HCT116 (cell line): ENCODE measurements at regions not wholly inside any gene's neighbourhood (a gene's known extent, or its start where the extent isn't known, plus 50 kb on each side); places are given as distances from the start of the nearest gene placed in this dataset.
A peak's percentile ranks its signal among the peaks of the same experiment; 100 is the strongest.

Experiments used
- ATAC-seq: fragments of 200-7000 bp; cut with Tn5 transposase; 2 replicates; pipeline ENCODE4 v1.9.1; 2020; ENCODE audit warnings: mild to moderate bottlenecking, moderate library complexity
- BruUV-seq: library from RNA; stranded (reverse); fragments of 400-500 nt; replicated peaks from 2 replicates; lab custom pipeline; 2021; lab: Mats Ljungman, UMichigan
- CTCF ChIA-PET: fragments of 300-600 bp; sonication (Branson Sonifier 250); formaldehyde crosslinking; loops from one replicate; lab custom pipeline; 2021; ENCODE audit warnings: antibody characterized with exemption; lab: Charles Lee
- POLR2A ChIA-PET: fragments of 300-600, 350-600 bp; sonication (Branson Sonifier 250); formaldehyde crosslinking; loops from one replicate; lab custom pipeline; 2021; ENCODE audit warnings: antibody characterized with exemption; lab: Charles Lee
- RAD21 ChIA-PET, 2 experiments: fragments of 300-600 bp; sonication (Branson Sonifier 250); formaldehyde crosslinking; loops; one replicate each; lab custom pipeline; 2023; ENCODE audit warnings: low total read pairs in 2 of 2; ENCODE audit not compliant: uncharacterized antibody in 2 of 2, unreplicated experiment in 2 of 2, low non-redundant PET in 1 of 2; lab: Charles Lee
- DNase-seq: peaks from one replicate; pipeline ENCODE4 v3.0.0-alpha.2; 2010; ENCODE audit warnings: low read depth, low spot score
- H2AFZ ChIP-seq: fragments of 200-600 bp; shearing (Covaris generic), sonication (generic); 2 replicates; pipeline ENCODE4 v1.6.1; 2017; ENCODE audit warnings: low read depth, mixed run types, mixed read lengths, antibody characterized with exemption, low read length; ENCODE audit not compliant: poor library complexity, severe bottlenecking
- H3K27ac ChIP-seq: 2 replicates; pipeline ENCODE4 v1.5.1; 2012; ENCODE audit warnings: low read depth, low read length
- H3K27me3 ChIP-seq: fragments of 200-600 bp; sonication (generic); 2 replicates; pipeline ENCODE4 v1.6.1; 2016; ENCODE audit warnings: mixed run types, low read length, mixed read lengths; ENCODE audit not compliant: insufficient read depth
- H3K36me3 ChIP-seq, 2 experiments: fragments of 200-500 bp in 1 of 2; fragments of 200-600 bp in 1 of 2; sonication (Bioruptor generic) in 1 of 2; sonication (generic) in 1 of 2; 2 replicates each; pipeline versions ENCODE4 v1.5.1 to v1.6.1; 2014 to 2016; ENCODE audit warnings: low read length in 2 of 2, inconsistent platforms in 1 of 2, mixed read lengths in 1 of 2, mixed run types in 1 of 2; ENCODE audit not compliant: insufficient read depth in 2 of 2, control insufficient read depth in 1 of 2
- H3K4me1 ChIP-seq, 2 experiments: fragments of 200-600 bp in 1 of 2; sonication (generic) in 1 of 2; 2 replicates each; pipeline versions ENCODE4 v1.5.1 to v1.6.1; 2012 to 2017; ENCODE audit warnings: low read length in 2 of 2, inconsistent platforms in 1 of 2, mild to moderate bottlenecking in 1 of 2, mixed read lengths in 1 of 2, mixed run types in 1 of 2, moderate library complexity in 1 of 2; ENCODE audit not compliant: insufficient read depth in 2 of 2, control insufficient read depth in 1 of 2
- H3K4me2 ChIP-seq: fragments of 200-600 bp; sonication (generic); 2 replicates; pipeline ENCODE4 v1.6.1; 2017; ENCODE audit warnings: mixed run types, low read length, mixed read lengths
- H3K4me3 ChIP-seq, 2 experiments: fragments of 200-600 bp in 1 of 2; sonication (generic) in 1 of 2; replicated peaks in 1 of 2; 2 replicates each; pipeline ENCODE4 v1.5.1; 2011 to 2016; ENCODE audit warnings: low read length in 2 of 2, control low read depth in 1 of 2, low read depth in 1 of 2, mild to moderate bottlenecking in 1 of 2, mixed read lengths in 1 of 2, mixed run types in 1 of 2
- H3K79me2 ChIP-seq: fragments of 200-600 bp; sonication (generic); 2 replicates; pipeline ENCODE4 v1.6.1; 2017; ENCODE audit warnings: mild to moderate bottlenecking, mixed run types, low read length, moderate library complexity, mixed read lengths; ENCODE audit not compliant: insufficient read depth
- H3K9ac ChIP-seq: fragments of 200-600 bp; sonication (generic); 2 replicates; pipeline ENCODE4 v1.6.1; 2016; ENCODE audit warnings: low read length, mixed read lengths
- H3K9me2 ChIP-seq: fragments of 200-600 bp; sonication (generic), shearing (Covaris generic); 2 replicates; pipeline ENCODE4 v1.6.1; 2017; ENCODE audit warnings: mixed run types, mild to moderate bottlenecking, moderate library complexity; ENCODE audit not compliant: insufficient read depth
- H3K9me3 ChIP-seq, 2 experiments: fragments of 200-500 bp in 1 of 2; fragments of 200-600 bp in 1 of 2; sonication (Bioruptor generic) in 1 of 2; sonication (generic) in 1 of 2; 2 replicates each; pipeline ENCODE4 v1.6.1; 2014 to 2017; ENCODE audit warnings: low read length in 2 of 2, mixed read lengths in 2 of 2, inconsistent platforms in 1 of 2, low read depth in 1 of 2, mild to moderate bottlenecking in 1 of 2, mixed run types in 1 of 2, moderate library complexity in 1 of 2; ENCODE audit not compliant: control insufficient read depth in 1 of 2, insufficient read depth in 1 of 2
- H4K20me1 ChIP-seq: fragments of 200-600 bp; sonication (generic), shearing (Covaris generic); 2 replicates; pipeline ENCODE4 v1.6.1; 2017; ENCODE audit warnings: mixed run types, mild to moderate bottlenecking, moderate library complexity; ENCODE audit not compliant: insufficient read depth
- CBX3 ChIP-seq: IDR thresholded peaks from 2 replicates; pipeline ENCODE4 v1.6.1; 2012; ENCODE audit warnings: low read depth
- EGR1 ChIP-seq: IDR thresholded peaks from 2 replicates; pipeline ENCODE4 v1.6.1; 2012; ENCODE audit warnings: low read depth
- ELF1 ChIP-seq: IDR thresholded peaks from 2 replicates; pipeline ENCODE4 v1.6.1; 2012; ENCODE audit warnings: low read depth, borderline replicate concordance
- EZH2 ChIP-seq: fragments of 200-600 bp; sonication (generic); IDR thresholded peaks from 2 replicates; pipeline ENCODE4 v1.6.1; 2017; ENCODE audit warnings: antibody characterized with exemption, mixed run types
- EZH2phosphoT487 ChIP-seq: fragments of 200-600 bp; IDR thresholded peaks from 2 replicates; pipeline ENCODE4 v1.6.1; 2018; ENCODE audit warnings: antibody characterized with exemption, borderline replicate concordance
- FOSL1 ChIP-seq: IDR thresholded peaks from 2 replicates; pipeline ENCODE4 v1.6.1; 2012; ENCODE audit warnings: low read depth
- POLR2AphosphoS5 ChIP-seq: IDR thresholded peaks from 2 replicates; pipeline ENCODE4 v1.6.1; 2011; ENCODE audit warnings: mild to moderate bottlenecking, low read depth, low read length, moderate library complexity
- SIN3A ChIP-seq: IDR thresholded peaks from 2 replicates; pipeline ENCODE4 v1.6.1; 2012; ENCODE audit warnings: low read depth
- SRF ChIP-seq: IDR thresholded peaks from 2 replicates; pipeline ENCODE4 v1.6.1; 2012; ENCODE audit warnings: low read depth
- YY1 ChIP-seq: IDR thresholded peaks from 2 replicates; pipeline ENCODE4 v1.6.1; 2011; ENCODE audit warnings: low read length, low read depth, moderate library complexity, mild to moderate bottlenecking; ENCODE audit not compliant: insufficient replicate concordance; ENCODE audit errors: extremely low read depth
- ZNF274 ChIP-seq: fragments of 200-500 bp; sonication (Bioruptor generic); IDR thresholded peaks from 2 replicates; pipeline ENCODE4 v1.6.1; 2014; ENCODE audit warnings: mild to moderate bottlenecking, low read depth, low read length, inconsistent platforms
- intact Hi-C: fragments of 100-400 bp; cut with micrococcal nuclease; formaldehyde crosslinking; loops from 2 replicates; pipeline ENCODE4 v1.10.0; 2022
- TF ChIP-seq, protein P1 (sequence below): IDR thresholded peaks from 2 replicates; pipeline ENCODE4 v1.6.1; 2012
- TF ChIP-seq, protein P2 (sequence below), 3 experiments: fragments of 200-600 bp in 1 of 3; sonication (generic) in 1 of 3; IDR thresholded peaks in 2 of 3; conservative IDR thresholded peaks in 1 of 3; 2 replicates each; pipeline ENCODE4 v1.5.1; 2012 to 2017; ENCODE audit warnings: low read depth in 2 of 3, low read length in 2 of 3, antibody characterized with exemption in 1 of 3, borderline replicate concordance in 1 of 3, control low read depth in 1 of 3, mild to moderate bottlenecking in 1 of 3, mixed read lengths in 1 of 3, mixed run types in 1 of 3, moderate library complexity in 1 of 3; ENCODE audit not compliant: insufficient read depth in 1 of 3
- TF ChIP-seq, protein P3 (sequence below): IDR thresholded peaks from 2 replicates; pipeline ENCODE4 v1.6.1; 2011; ENCODE audit warnings: mild to moderate bottlenecking, low read length, moderate library complexity; ENCODE audit not compliant: insufficient replicate concordance; ENCODE audit errors: extremely low read depth
- TF ChIP-seq, protein P4 (sequence below): IDR thresholded peaks from 2 replicates; pipeline ENCODE4 v1.6.1; 2012

DNA sequence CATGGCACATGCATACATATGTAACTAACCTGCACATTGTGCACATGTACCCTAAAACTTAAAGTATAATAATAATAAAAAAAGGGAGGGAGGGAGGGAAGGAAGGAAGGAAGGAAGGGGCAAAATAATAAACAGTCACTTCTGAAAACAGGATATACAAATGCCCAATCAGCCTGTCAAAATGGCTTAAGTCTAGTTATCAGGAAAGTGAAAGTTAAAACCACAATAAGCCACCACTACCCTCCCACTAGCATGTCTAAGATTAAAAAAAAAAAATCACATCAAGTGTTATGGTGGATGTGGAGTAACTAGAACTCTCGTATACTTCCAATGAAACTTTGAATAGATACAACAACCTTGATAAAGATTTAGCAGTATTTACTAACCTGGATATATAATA lies 145.6 kb upstream of the GMNC start:
- Histone ChIP-seq H3K4me2 (no peak overlapping the region), H3K9ac (no peak overlapping the region), H3K27ac (no peak overlapping the region), H3K4me3 (no peak overlapping the region), H3K9me3 (no peaks in the 10 kb centered on the region), H2AFZ (no peak overlapping the region), H3K27me3 (no peaks in the 10 kb centered on the region), H3K79me2 (no peaks in the 10 kb centered on the region), H3K9me2 (no peaks in the 10 kb centered on the region), H3K4me1 (no peaks in the 10 kb centered on the region), H3K36me3 (no peaks in the 10 kb centered on the region), H4K20me1 (no peaks in the 10 kb centered on the region)
- intact Hi-C loops: no loop called here
- ChIA-PET CTCF (no interaction called here), POLR2A (no interaction called here), RAD21 (no interaction called here)
- no TSS peak for BruUV-seq
- ATAC-seq: no peak
- no peak for TF ChIP-seq ELF1
- TF ChIP-seq SIN3A: no peak
- TF ChIP-seq EZH2phosphoT487: no peak
- TF ChIP-seq CBX3: no peak
- DNase-seq: no peak

DNA sequence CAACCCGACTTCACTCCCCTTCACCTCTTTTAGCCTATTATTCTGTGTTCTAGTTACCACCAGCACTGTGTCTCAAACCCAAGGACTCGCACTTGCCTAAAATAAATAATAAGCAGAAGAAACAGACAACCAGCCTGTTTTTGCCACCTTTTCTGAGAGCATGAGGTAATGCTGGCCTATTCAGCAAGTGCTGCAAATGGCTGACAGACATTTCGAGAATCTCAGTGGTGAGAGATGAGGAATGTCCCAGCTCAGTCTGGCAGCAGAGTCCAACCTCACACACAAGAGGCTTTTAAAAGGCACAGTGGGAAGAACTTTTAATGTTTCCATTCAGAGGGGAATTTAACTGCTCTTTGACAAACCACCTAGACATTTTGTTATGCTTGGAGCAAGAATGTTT lies 143.3 kb upstream of the GMNC start:
- no peaks in the 10 kb centered on the region for H3K9me2 ChIP-seq
- no peak overlapping the region for H3K27ac ChIP-seq
- H3K4me2 ChIP-seq: no peak overlapping the region
- no peaks in the 10 kb centered on the region for H3K27me3 ChIP-seq
- BruUV-seq: no TSS peak
- no peak for DNase-seq
- intact Hi-C loops: no loop called here
- H4K20me1 ChIP-seq: no peaks in the 10 kb centered on the region
- no peaks in the 10 kb centered on the region for H3K79me2 ChIP-seq
- H2AFZ ChIP-seq: peak overlapping the region; percentile 4
- H3K9ac ChIP-seq: no peak overlapping the region
- CTCF ChIA-PET: no interaction called here
- RAD21 ChIA-PET: no interaction called here
- H3K4me1 ChIP-seq: no peaks in the 10 kb centered on the region
- no peak for ATAC-seq
- POLR2A ChIA-PET: no interaction called here
- TF ChIP-seq, protein P1, sequence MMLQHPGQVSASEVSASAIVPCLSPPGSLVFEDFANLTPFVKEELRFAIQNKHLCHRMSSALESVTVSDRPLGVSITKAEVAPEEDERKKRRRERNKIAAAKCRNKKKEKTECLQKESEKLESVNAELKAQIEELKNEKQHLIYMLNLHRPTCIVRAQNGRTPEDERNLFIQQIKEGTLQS: no peak
- TF ChIP-seq, protein P2, sequence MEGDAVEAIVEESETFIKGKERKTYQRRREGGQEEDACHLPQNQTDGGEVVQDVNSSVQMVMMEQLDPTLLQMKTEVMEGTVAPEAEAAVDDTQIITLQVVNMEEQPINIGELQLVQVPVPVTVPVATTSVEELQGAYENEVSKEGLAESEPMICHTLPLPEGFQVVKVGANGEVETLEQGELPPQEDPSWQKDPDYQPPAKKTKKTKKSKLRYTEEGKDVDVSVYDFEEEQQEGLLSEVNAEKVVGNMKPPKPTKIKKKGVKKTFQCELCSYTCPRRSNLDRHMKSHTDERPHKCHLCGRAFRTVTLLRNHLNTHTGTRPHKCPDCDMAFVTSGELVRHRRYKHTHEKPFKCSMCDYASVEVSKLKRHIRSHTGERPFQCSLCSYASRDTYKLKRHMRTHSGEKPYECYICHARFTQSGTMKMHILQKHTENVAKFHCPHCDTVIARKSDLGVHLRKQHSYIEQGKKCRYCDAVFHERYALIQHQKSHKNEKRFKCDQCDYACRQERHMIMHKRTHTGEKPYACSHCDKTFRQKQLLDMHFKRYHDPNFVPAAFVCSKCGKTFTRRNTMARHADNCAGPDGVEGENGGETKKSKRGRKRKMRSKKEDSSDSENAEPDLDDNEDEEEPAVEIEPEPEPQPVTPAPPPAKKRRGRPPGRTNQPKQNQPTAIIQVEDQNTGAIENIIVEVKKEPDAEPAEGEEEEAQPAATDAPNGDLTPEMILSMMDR (IDR thresholded peaks at IDR 0.05 in 2 of 3, conservative IDR thresholded peaks at IDR 0.05 in 1 of 3; ENCODE audit: borderline replicate concordance in 1 of 3, insufficient read depth in 1 of 3, low read depth in 2 of 3, low read length in 2 of 3): no peak
- no peak for TF ChIP-seq SIN3A
- TF ChIP-seq FOSL1: no peak
- no peak for TF ChIP-seq EGR1
- TF ChIP-seq, protein P3, sequence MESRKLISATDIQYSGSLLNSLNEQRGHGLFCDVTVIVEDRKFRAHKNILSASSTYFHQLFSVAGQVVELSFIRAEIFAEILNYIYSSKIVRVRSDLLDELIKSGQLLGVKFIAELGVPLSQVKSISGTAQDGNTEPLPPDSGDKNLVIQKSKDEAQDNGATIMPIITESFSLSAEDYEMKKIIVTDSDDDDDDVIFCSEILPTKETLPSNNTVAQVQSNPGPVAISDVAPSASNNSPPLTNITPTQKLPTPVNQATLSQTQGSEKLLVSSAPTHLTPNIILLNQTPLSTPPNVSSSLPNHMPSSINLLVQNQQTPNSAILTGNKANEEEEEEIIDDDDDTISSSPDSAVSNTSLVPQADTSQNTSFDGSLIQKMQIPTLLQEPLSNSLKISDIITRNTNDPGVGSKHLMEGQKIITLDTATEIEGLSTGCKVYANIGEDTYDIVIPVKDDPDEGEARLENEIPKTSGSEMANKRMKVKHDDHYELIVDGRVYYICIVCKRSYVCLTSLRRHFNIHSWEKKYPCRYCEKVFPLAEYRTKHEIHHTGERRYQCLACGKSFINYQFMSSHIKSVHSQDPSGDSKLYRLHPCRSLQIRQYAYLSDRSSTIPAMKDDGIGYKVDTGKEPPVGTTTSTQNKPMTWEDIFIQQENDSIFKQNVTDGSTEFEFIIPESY: no peak
- no peak for TF ChIP-seq ZNF274
- no peak for TF ChIP-seq YY1
- TF ChIP-seq CBX3: no peak
- TF ChIP-seq, protein P4, sequence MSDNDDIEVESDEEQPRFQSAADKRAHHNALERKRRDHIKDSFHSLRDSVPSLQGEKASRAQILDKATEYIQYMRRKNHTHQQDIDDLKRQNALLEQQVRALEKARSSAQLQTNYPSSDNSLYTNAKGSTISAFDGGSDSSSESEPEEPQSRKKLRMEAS: no peak
- no peak for TF ChIP-seq ELF1
- TF ChIP-seq EZH2: no peak
- no peak for TF ChIP-seq POLR2AphosphoS5
- TF ChIP-seq SRF: no peak
- no peaks in the 10 kb centered on the region for H3K9me3 ChIP-seq
- no peaks in the 10 kb centered on the region for H3K36me3 ChIP-seq
- H3K4me3 ChIP-seq: no peak overlapping the region
